HG03060 (cell line): ENCODE measurements at regions not wholly inside any gene's neighbourhood (a gene's known extent, or its start where the extent isn't known, plus 50 kb on each side); places are given as distances from the start of the nearest gene placed in this dataset.

Experiments used
- ATAC-seq: cut with Tn5 transposase; IDR thresholded peaks from one replicate; pipeline ENCODE4 v1.9.1; 2021; ENCODE audit warnings: low read depth, moderate number of reproducible peaks; ENCODE audit not compliant: unreplicated experiment

DNA sequence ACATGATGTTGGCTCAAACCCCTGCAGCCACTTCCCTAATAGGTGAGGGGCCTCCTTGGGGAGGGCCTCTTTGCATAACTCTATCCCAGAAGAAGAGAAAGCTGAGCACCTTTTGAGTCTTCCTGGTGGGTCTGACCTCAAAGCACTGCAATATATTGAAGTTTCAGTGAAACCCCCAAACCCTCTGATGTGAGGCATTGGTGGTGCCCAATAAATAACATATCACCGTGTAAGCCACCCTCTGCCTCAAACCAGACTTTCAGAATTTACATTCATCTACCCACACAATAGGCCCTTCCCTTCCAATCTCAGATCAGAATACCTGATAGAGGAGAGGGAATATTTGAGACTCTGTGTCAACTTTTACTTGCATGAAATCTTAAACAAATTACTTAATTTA is 142.8 kb upstream of the STK17B start:
- no peak for ATAC-seq

DNA sequence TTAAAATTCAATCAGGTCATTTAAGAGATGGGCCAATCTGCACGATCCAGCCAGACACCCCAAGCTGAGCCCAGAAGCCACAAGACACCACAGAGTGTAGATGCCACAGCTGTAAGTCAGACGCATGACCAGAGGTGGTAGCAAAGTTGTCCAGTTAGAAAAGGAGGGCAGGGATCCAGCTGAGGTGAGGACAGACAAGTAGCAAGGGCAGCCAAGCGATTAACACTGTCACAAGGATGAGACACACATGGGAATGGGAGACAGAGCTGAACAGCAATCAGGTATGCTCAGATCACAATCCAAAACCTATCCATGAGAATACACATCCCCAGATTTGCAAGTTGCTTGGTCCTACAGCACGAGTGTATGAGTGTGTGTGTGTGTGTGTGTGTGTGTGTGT is 143.4 kb upstream of the STK17B start:
- ATAC-seq = no peak

DNA sequence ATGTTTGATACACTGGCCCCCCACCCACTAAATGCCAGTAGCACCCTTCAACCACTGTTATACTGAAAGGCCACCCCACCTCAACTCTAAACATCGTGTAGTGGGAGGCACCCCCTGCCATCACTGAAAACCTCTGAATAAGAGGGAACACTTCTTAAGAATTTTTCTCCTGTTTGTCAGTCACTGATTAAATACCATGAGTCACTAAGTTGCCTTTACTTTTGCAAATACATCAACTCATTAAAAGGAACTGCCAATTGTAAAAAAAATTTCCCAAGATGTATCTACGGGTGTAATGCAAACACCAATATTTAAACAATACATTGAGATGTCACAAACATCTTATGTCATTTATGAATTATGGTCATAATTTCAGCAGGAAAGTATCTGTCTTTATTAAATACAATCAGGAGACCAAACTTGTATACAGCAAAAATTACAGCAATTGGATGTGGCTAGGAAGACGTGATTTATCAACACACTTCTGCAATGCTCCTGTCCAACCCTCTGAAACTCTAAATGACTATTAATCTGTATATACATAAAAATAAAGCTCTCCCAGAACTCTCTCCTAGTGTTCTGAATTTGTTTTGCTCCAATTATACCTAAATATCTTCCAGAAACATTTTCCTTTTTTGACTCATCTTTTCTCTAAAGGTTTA is 144.1 kb upstream of the STK17B start:
- ATAC-seq = no peak

DNA sequence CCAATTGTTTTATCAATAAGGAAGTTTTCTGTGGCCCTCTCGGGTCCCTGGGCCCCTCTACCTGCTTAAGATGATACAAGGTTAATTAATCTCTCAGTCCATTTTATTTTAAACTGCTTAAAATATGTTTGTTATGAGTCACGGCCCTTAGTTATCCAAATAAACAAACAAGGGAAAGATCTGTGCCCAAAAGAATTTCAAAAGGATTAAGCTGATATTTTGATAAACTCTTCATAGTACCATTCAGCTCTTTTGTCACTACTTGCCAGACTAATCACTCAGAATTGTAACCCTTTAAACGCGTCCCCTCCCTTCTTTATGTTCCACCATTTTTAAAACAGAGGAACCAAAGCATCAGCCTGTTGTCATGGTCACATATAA is 144.7 kb upstream of the STK17B start:
- ATAC-seq = no peak

DNA sequence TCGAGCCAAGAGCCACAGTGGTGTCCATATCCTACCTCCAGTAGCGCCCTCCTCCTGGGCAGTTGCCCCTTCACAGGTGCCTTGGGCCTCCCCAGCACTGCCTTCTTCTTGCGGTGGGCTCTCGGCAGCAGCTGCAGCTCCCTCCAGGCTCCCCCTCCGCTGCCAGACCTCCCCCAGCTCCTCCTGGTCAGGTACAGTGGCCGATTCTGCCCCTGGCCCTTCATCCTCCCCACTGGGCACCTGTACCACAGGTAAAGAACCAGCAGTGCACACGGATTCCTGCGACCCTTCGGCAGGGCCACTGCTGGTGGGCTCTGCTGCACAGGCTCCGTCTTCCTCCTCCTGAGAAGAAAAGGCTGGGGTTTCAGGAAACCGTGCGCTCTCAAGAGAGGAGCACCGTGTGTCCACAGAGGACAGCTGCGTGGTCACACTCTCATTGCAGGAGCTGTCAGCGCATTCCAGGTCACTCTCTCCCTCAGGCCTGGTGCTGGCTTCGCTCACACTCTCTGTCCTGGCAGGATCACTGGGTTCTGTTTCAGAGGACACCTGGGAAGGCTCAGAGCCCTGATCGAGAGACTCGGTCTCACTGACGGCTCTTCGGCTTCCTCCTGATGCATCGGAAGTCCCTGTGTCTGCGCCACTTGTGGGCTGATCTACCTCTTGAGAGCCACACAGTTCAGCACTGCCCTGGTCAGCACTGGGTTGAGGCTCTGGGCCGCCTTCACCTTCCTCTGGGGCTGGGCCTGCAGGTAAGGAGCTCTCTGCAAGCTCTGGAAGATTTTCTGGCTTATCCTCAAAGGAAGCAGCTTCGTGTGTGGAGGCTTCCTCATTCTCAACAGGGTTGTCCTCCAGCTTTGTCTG is 147.4 kb upstream of the STK17B start:
- no peak for ATAC-seq

DNA sequence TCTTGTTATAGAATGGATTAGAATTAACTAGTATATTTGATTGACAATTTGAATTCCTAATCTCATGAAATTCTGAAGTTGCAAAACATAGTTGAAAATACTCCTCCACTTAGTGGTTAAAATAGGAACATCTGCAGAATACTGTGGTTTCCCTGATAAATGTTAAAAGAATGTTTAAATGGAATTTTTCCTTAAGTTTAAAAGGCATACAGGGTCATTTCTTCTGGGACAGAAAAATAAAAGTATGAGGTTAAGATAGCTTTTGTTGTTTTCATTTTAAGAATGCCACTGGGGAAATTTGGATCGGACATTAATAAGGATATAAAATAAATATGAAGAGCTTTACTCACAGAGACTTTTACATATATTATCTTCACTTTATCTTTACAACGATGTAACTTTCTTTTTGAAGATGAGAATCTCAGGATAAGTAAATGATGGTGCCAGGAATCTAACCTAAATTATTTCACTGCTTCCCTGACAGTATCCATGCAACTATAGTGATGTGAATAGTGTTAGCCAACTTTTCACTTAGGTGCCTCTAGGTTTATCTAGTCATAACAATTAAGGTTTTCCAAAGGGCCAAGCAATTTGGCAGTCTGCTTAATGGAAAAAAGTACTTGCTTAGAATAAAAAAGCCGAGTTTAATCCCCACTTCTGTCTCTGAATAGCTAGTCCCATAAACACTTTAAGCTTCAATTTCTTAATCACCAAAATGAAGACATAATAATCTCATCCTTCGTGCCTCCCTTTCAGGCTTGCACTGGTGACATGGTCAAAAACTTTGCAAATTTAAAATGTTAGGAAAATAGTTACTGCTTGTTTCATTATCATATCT is 151.8 kb upstream of the STK17B start:
- no peak for ATAC-seq

DNA sequence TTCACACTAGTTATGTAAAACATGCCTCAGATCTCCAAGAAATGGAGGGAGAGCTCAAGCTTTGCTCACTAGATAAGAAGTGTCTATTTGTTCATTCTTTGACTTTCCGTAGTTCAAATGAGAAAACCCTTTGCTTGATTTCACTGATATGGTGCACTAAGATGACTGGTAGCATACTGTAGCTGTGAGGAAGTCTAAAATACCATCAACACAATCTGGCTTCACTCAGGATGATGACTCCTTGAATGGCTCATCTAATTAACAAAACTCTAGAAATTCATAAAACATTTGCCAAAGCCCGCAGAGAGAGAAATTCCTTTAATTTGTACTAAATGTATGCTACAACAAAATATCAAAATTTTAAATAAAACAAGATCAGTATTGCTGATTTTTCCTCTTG is 152.8 kb upstream of the STK17B start:
- no peak for ATAC-seq

DNA sequence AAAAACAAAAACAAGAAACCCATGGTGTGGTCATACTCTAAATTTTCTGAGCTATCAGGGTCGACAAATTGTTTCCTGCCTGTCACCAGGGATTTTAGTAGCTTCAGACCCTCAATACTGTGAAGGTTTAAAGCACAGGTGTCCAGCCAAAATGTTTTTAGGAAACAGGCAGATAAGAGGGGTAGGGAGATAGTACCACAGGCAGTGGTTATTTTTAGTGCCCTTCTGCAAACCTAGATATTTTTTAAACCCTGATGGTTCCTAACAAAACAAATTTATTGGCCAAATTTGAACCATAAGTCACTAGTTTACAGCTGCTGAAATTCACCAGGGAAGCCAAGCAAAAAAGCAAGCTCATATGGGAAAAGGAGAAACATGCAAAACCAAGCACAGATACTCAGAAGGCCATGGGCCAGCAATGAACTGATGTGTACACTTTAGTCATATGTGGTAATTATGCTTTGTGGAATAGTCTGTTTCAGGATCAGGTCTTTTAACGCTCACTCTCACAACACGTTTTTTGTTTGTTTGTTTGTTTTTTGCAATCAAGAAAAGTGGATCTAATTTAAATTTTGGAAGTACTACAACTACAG is 156.8 kb upstream of the STK17B start:
- no peak for ATAC-seq

DNA sequence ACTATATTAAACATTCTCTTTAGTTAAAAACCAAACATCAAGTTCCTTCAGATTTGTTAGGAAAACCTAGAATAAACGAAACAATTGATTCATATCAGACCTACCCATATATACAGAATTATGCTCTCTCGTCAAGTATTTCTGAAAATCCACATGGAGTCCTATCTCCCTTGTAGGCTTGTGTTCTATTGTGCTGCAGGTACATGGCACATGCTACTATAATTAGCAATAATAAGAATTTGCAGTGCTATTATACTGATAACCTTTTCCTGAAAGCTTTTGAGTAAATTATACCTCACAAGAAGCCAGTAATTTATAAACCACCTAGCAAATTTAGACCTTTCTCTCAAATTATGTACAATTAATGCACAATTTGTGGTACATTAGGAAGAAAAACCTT is 158.6 kb upstream of the STK17B start:
- no peak for ATAC-seq

DNA sequence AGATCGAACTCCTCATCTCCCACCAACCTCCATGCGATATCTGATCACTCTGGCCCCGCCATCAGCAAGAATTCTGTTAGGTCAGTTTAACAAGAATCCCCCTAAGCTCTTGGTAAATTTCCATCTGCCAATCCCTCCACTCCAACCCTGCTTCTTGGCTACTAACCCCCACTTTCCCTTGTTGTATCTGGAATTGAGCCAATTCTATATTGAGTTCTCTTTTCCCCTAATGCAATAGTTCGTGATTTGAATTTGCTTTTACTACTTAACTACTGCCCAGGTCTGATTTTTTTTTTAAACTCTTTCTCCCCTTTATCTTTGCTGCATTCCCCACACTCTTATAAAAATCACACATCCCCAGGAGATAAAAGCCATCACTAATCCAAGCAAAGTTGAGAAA is 159.3 kb upstream of the STK17B start:
- no peak for ATAC-seq

DNA sequence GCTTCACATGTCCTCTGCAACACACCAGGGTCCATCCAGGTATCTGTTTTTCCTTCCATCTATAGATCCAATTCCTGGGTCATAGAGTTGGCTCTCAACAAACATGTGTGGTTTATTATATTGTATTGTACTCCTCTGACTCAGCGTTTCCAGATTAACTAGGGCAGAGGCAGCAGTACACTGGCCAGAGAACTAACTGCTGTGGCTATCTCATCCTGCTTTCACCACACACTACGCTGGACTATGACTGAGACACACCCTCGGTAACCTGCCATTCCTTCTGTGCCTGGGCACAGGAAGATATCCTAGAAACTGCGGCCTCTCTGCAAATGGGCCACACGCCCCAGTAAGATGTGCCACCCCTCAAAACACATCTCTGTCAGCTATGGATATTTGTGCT is 159.8 kb upstream of the STK17B start:
- no peak for ATAC-seq

DNA sequence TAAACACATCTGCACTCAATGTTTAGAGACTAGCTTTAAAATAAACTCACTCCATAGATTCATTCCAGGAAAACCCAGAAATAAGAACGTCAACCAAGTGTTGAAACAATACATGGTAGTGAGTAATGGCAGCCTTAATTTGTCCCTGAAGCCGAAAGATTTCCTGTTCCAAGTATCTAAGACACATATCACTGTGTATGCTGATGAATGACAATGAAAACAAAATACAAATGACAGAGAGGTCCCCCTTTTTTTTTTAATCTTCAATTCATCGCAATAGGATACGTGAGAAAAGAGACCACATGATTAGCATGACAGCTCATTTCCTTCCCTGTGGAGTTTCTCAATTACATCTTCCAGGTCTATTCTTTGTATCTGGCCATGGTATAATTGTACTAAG is 160.5 kb upstream of the STK17B start:
- no peak for ATAC-seq

DNA sequence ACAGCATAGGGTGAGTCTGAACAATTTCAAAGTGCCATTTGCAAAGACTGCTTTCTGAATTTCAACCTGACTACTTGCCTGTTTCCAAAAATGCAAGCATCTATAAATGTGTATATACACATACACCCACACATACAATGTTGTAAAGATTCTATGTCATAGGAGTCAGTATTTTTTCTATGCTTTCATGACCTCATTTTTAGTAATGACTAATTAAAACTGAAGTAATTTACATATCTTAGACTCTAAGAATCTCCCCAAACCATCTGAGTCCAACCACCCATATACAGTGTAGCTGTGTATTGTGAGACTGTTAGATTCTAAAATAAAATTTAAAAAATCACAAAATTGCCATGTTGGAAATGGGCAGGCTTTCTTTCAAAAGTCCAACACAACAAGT is 162.0 kb upstream of the STK17B start:
- ATAC-seq = no peak

DNA sequence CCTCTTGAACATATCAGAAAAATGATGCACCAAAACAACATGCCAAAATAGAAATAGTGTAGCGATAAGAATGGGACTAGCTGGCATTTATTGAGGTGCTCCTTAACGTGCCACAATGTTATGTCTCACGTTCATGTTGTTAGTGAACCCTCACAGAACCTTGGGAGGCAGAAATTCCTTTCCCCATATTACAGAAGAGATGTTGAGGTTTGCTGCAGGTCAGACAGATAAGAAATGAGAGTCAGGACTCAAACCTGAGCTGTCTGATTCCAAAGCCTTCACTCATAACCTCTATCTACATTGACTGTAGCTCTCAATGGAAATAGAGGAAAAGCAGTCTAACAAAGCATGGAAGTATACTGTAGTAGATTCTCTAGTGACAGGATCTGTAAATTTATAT is 163.3 kb upstream of the STK17B start:
- ATAC-seq = no peak

DNA sequence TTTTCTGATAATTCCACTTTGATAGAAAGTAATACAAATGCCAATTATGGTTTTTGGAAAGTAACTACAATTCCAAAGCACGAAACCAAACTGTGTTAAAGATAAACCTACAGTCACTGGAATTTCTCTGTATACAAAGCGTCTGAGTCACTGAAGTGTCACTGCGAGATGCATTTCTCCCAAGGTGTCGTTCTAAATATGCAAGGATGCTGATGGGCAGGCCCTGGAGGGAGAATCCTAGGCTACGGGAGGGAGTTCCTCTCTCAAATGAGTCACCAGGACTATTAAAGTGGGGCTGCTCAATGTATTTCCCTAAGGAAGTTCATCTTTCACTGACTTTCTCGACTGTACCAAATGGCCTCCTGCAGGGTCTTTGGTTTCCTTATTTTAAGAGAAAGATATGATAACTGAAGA is 163.8 kb upstream of the STK17B start:
- no peak for ATAC-seq

DNA sequence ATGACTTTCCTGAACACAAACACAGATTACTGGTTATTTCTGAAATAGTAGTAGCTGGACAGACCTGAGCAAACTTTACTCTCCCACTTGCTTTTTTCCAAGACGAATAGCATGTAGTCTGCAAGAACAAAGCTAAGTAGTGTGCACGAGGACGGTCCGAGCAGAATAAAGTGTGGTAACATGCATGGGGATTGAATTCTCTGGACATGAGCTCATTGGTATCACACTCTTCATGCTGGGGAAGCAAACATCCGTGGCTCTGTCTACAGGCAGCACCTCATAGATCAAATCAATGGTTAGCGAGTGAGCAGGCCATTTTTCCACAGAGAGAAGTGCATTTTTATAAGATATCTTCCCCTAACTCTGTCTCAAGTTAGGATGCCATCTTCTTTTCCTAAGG is 164.8 kb upstream of the STK17B start:
- ATAC-seq = no peak

DNA sequence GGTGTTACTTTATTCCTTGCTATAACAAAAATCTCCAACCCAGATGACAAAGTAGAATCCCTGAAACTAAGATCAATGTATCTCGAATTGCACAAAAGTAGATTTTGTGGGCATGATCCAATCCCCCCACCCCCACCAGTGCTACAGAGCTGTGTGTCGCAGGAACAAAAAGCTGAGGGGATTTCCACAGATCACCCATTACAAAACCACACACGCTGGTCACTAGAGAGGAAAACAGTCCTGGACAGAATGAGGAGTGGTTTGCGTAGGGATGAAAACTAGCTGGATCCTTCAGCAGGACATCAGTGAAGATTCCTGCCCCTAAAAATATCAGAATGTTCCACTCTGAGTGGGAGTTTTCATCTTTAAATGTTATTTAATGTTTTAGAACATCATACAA is 165.3 kb upstream of the STK17B start:
- ATAC-seq = no peak

DNA sequence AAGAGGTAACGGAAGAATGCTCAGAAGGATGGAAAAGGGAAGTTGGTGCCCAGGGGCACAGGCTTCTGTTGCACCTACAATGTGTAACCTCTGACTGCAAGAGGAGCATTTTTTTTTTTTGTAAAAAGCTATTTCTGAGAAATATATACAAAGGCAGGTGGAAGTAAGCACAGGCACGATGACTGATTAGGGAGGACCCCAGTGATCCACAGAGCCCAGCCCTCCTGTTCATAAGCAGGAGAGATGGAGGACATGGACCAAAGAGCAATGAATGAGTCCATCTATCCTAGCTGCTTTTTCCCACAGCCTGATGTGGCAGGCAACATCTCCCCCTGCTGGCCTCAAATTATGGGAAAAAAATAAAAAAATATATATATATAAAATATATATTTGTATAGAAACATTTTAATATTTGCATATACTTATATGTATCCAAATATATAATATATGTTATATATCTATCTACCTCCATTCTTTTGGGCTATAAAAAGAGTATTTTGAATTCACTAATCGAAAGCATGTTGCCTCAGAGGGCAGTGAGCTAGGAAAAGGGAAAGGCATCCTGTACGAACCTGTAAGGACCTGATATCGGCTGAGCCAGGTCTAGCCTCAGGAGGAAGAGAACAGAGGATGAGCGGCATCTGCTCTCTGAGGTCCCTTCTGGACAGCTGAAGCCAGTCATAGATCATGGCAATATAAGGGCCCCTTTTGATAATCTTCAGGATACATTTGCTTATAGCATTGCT is 166.0 kb upstream of the STK17B start:
- ATAC-seq = no peak

DNA sequence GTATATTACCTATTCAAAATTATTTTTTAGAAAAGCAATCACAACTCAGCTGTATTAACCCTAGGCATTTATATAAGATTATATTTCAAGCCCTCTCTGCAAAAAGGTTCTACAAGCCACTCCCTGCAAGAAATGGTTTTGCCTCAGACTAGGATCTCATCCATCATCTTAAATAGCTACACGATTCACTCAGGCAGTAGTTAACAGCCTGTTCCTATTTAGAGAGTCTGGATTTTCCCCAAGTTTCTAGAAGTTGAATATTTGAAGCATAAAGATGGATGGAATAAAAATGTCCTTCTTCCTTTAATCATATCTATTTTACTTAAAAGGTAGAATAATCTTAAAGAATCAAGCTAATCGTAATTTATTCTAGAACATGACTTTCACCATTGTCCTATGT is 167.1 kb upstream of the STK17B start:
- no peak for ATAC-seq

DNA sequence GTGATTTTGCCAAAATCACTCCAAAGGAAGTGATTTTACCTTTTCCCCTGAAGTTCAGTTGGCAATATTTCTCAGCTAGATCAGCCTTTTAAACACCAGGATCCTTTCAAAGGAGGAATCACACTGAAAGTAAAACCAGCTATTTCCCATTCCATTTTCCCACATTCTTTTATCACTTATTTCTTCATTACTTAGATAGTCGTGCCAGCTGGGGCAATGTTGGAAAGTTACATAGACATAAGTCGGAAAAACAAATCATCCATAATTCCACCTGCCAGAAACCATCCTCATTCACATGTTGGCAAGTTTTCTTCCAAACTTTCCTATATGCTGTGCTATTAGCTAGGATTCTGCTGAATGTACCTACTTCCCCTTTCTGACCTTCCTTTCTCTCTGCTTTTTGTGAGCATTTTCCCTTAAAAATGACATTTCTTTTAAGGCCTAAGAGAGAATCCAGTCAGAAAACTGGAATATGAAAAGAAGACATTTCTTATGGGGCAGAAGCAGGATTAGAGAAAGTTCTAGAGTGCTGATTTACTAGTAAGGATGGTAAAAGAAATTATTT is 170.0 kb upstream of the STK17B start:
- ATAC-seq = no peak
